ENCODE measurements at regions not wholly inside any gene's neighbourhood (a gene's known extent, or its start where the extent isn't known, plus 50 kb on each side); places are given as distances from the start of the nearest gene placed in this dataset.

- no peak for DNase-seq
Observed at GRCh38 chr3:104731074-104731473, 635.6 kb upstream of the ALCAM start.

- no peak for DNase-seq
Observed at GRCh38 chr3:104734627-104735026, 632.1 kb upstream of the ALCAM start.

GRCh38 chr3:104735691-104736090 lies 631.0 kb upstream of the ALCAM start:
- no peak for DNase-seq

- DNase-seq, result no peak
Observed at GRCh38 chr3:104738271-104738670, 628.4 kb upstream of the ALCAM start.

- no peak for DNase-seq
Observed at GRCh38 chr3:104740874-104741379, 625.8 kb upstream of the ALCAM start.

- DNase-seq, result no peak
Observed at GRCh38 chr3:104742044-104742443, 624.7 kb upstream of the ALCAM start.

- DNase-seq, result no peak
Observed at GRCh38 chr3:104745313-104745712, 621.4 kb upstream of the ALCAM start.

GRCh38 chr3:104746056-104746455 lies 620.7 kb upstream of the ALCAM start:
- no peak for DNase-seq

- DNase-seq, result no peak
Observed at GRCh38 chr3:104750581-104750980, 616.1 kb upstream of the ALCAM start.

GRCh38 chr3:104755791-104756190 lies 610.9 kb upstream of the ALCAM start:
- no peak for DNase-seq

- no peak for DNase-seq
Observed at GRCh38 chr3:104763007-104763406, 603.7 kb upstream of the ALCAM start.

- DNase-seq, result no peak
Observed at GRCh38 chr3:104764496-104764895, 602.2 kb upstream of the ALCAM start.

- no peak for DNase-seq
Observed at GRCh38 chr3:104768886-104769285, 597.8 kb upstream of the ALCAM start.

GRCh38 chr3:104779324-104779723 lies 587.4 kb upstream of the ALCAM start:
- no peak for DNase-seq

GRCh38 chr3:104781112-104781511 lies 585.6 kb upstream of the ALCAM start:
- no peak for DNase-seq

GRCh38 chr3:104785947-104786346 lies 580.8 kb upstream of the ALCAM start:
- DNase-seq, result no peak

GRCh38 chr3:104787306-104787705 lies 579.4 kb upstream of the ALCAM start:
- DNase-seq, result no peak

- DNase-seq, result no peak
Observed at GRCh38 chr3:104788807-104789206, 577.9 kb upstream of the ALCAM start.

GRCh38 chr3:104791331-104791730 lies 575.4 kb upstream of the ALCAM start:
- no peak for DNase-seq

- no peak for DNase-seq
Observed at GRCh38 chr3:104796556-104796955, 570.2 kb upstream of the ALCAM start.

GRCh38 chr3:104805042-104805441 lies 561.7 kb upstream of the ALCAM start:
- no peak for DNase-seq

GRCh38 chr3:104805508-104805907 lies 561.2 kb upstream of the ALCAM start:
- no peak for DNase-seq

GRCh38 chr3:104810896-104811295 lies 555.8 kb upstream of the ALCAM start:
- no peak for DNase-seq

- DNase-seq, result no peak
Observed at GRCh38 chr3:104816008-104816407, 550.7 kb upstream of the ALCAM start.

- DNase-seq, result no peak
Observed at GRCh38 chr3:104816716-104817115, 550.0 kb upstream of the ALCAM start.

GRCh38 chr3:104819333-104819732 lies 547.4 kb upstream of the ALCAM start:
- no peak for DNase-seq

All from activated gamma-delta T cell treated with Interleukin-2 at 50 U/mL for 16 hours (primary cell).